K562 (cell line): ENCODE measurements at regions not wholly inside any gene's neighbourhood (a gene's known extent, or its start where the extent isn't known, plus 50 kb on each side); places are given as distances from the start of the nearest gene placed in this dataset.

ENCODE experiments used
- ATAC-seq: fragments of 200-7000 bp; cut with Tn5 transposase; 3 replicates; pipeline ENCODE4 v1.9.1; 2020; ENCODE audit warnings: moderate library complexity
- BruUV-seq: library from RNA; stranded (reverse); fragments of 400-500 nt; replicated peaks from 2 replicates; lab custom pipeline; 2021; lab: Mats Ljungman, UMichigan
- CTCF ChIA-PET: fragments of 300-600 bp; formaldehyde crosslinking; extraction: SDS; loops from one replicate; lab custom pipeline; 2021; ENCODE audit warnings: low intra/inter-chr PET ratio; lab: Yijun Ruan, JAX
- POLR2A ChIA-PET: fragments of 300-600, 350-650 bp; sonication (Branson Sonifier 250); formaldehyde crosslinking; extraction: SDS; loops from one replicate; lab custom pipeline; 2021; ENCODE audit warnings: antibody characterized with exemption, inconsistent platforms; lab: Yijun Ruan, JAX
- DNase-seq, 4 experiments: peaks; one replicate each; pipeline versions ENCODE4 v3.0.0 to v3.0.0-alpha.2; 2011 to 2018; ENCODE audit warnings: low spot score in 3 of 4, mixed read lengths in 3 of 4; ENCODE audit errors: extremely low read depth in 1 of 4
- FAIRE-seq: peaks from 2 replicates; lab custom pipeline; 2011; peaks lifted over from hg19 to GRCh38; lab: Jason Lieb, UNC
- H2AFZ ChIP-seq: 2 replicates; pipeline ENCODE4 v1.6.0; 2011; ENCODE audit warnings: low read depth, low read length, control low read depth, inconsistent platforms
- H3K27ac ChIP-seq: fragments of 200-600 bp; 3 replicates; pipeline ENCODE4 v1.8.0; 2011; ENCODE audit warnings: low read depth, mild to moderate bottlenecking, control low read depth, inconsistent platforms, low read length, moderate library complexity, mixed read lengths; ENCODE audit errors: extremely low read depth
- H3K27me3 ChIP-seq, 2 experiments: fragments of 300-600 bp in 1 of 2; 2 replicates in 1 of 2; 3 replicates in 1 of 2; pipeline versions ENCODE4 v1.6.0 to v1.8.0; 2011; ENCODE audit warnings: inconsistent platforms in 2 of 2, low read length in 2 of 2, mild to moderate bottlenecking in 1 of 2, mixed read lengths in 1 of 2, moderate library complexity in 1 of 2; ENCODE audit not compliant: control insufficient read depth in 2 of 2, insufficient read depth in 2 of 2
- H3K36me3 ChIP-seq: fragments of 300-600 bp; 3 replicates; pipeline ENCODE4 v1.8.0; 2011; ENCODE audit warnings: mild to moderate bottlenecking, low read length, inconsistent platforms; ENCODE audit not compliant: control insufficient read depth, insufficient read depth
- H3K4me1 ChIP-seq, 2 experiments: fragments of 200-600 bp in 1 of 2; replicated peaks in 1 of 2; 2 replicates in 1 of 2; 3 replicates in 1 of 2; pipeline versions ENCODE4 v1.5.1 to v1.8.0; 2011; ENCODE audit warnings: inconsistent platforms in 2 of 2, low read length in 2 of 2, mild to moderate bottlenecking in 1 of 2, mixed read lengths in 1 of 2, moderate library complexity in 1 of 2; ENCODE audit not compliant: control insufficient read depth in 2 of 2, insufficient read depth in 2 of 2
- H3K4me2 ChIP-seq: 2 replicates; pipeline ENCODE4 v1.6.1; 2011; ENCODE audit warnings: low read length, control low read depth, inconsistent platforms, mixed read lengths; ENCODE audit not compliant: insufficient read depth
- H3K4me3 ChIP-seq: fragments of 200-600 bp; sonication (generic), shearing (Covaris generic); 2 replicates; pipeline ENCODE4 v1.5.1; 2016; ENCODE audit warnings: control low read depth, inconsistent platforms
- H3K79me2 ChIP-seq: fragments of 200-600 bp; 3 replicates; pipeline ENCODE4 v1.8.0; 2011; ENCODE audit warnings: low read length, inconsistent platforms; ENCODE audit not compliant: control insufficient read depth, insufficient read depth
- H3K9ac ChIP-seq, 2 experiments: 2 replicates each; pipeline versions ENCODE4 v1.6.0 to v1.6.1; 2011; ENCODE audit warnings: low read depth in 2 of 2, low read length in 2 of 2, control low read depth in 1 of 2, inconsistent platforms in 1 of 2, mild to moderate bottlenecking in 1 of 2, mixed read lengths in 1 of 2; ENCODE audit not compliant: insufficient read depth in 1 of 2
- H3K9me1 ChIP-seq: one replicate; pipeline ENCODE4 v1.6.0; 2011; ENCODE audit warnings: inconsistent platforms, mild to moderate bottlenecking, low read length, moderate library complexity; ENCODE audit not compliant: control insufficient read depth, insufficient read depth
- H3K9me3 ChIP-seq: replicated peaks from 2 replicates; pipeline ENCODE4 v1.5.1; 2011; ENCODE audit warnings: low read depth, low read length, inconsistent platforms; ENCODE audit not compliant: control insufficient read depth, insufficient read depth
- H4K20me1 ChIP-seq: replicated peaks from 2 replicates; pipeline ENCODE4 v1.6.1; 2011; ENCODE audit warnings: low read length, inconsistent platforms, mixed read lengths; ENCODE audit not compliant: control insufficient read depth, insufficient read depth
- ARID1B ChIP-seq: fragments of 450-650 bp; IDR thresholded peaks from 2 replicates; pipeline ENCODE4 v1.6.1; 2016; ENCODE audit warnings: antibody characterized with exemption, mild to moderate bottlenecking, inconsistent platforms
- CHD4 ChIP-seq: fragments of 200-600 bp; sonication (generic); IDR thresholded peaks from 3 replicates; pipeline ENCODE4 v1.6.1; 2012; ENCODE audit warnings: low read depth, mild to moderate bottlenecking, mixed read lengths, low read length, inconsistent platforms; ENCODE audit not compliant: insufficient read depth, insufficient replicate concordance, poor library complexity, severe bottlenecking
- TEAD4 ChIP-seq, 2 experiments: sonication (generic) in 1 of 2; formaldehyde crosslinking in 1 of 2; IDR thresholded peaks; 2 replicates each; pipeline versions ENCODE4 v1.6.1 to v1.8.0; 2012 to 2022; ENCODE audit warnings: borderline replicate concordance in 1 of 2, inconsistent platforms in 1 of 2, low read length in 1 of 2, mild to moderate bottlenecking in 1 of 2, missing genetic modification reagents in 1 of 2
- ZBTB1 ChIP-seq: sonication (generic); formaldehyde crosslinking; IDR thresholded peaks from 2 replicates; pipeline ENCODE4 v1.8.1; 2023; ENCODE audit warnings: missing genetic modification reagents, low read depth, mild to moderate bottlenecking, borderline replicate concordance
- ZNF316 ChIP-seq: fragments of 450-650 bp; IDR thresholded peaks from 2 replicates; pipeline ENCODE4 v1.6.1; 2016
- WGBS: fragments of 100-300 bp; shearing (Covaris generic); methylation state at CpG from one replicate; pipeline ENCODE4 v1.1.6; 2016; ENCODE audit warnings: low coverage, mixed read lengths; ENCODE audit not compliant: insufficient coverage; ENCODE audit errors: missing lambda C conversion rate; 5-methylcytosine and 5-hydroxymethylcytosine counted together
- in situ Hi-C: fragments of 300-500 bp; cut with MboI; formaldehyde crosslinking; loops from 4 replicates; pipeline ENCODE4 v1.15.0; 2018; ENCODE audit warnings: inconsistent platforms, mixed read lengths
- intact Hi-C: fragments of 100-400 bp; cut with micrococcal nuclease; formaldehyde crosslinking; loops from 2 replicates; pipeline ENCODE4 v1.14.2; 2022
- TF ChIP-seq, protein P1 (sequence below): fragments of 450-650 bp; formaldehyde crosslinking; IDR thresholded peaks from 2 replicates; pipeline ENCODE4 v1.4.0; 2020; ENCODE audit warnings: mild to moderate bottlenecking, moderate library complexity
- TF ChIP-seq, protein P2 (sequence below): fragments of 250-450 bp; sonication (Bioruptor Pico); IDR thresholded peaks from 2 replicates; pipeline ENCODE4 v1.5.0; 2020; ENCODE audit warnings: mild to moderate bottlenecking

DNA sequence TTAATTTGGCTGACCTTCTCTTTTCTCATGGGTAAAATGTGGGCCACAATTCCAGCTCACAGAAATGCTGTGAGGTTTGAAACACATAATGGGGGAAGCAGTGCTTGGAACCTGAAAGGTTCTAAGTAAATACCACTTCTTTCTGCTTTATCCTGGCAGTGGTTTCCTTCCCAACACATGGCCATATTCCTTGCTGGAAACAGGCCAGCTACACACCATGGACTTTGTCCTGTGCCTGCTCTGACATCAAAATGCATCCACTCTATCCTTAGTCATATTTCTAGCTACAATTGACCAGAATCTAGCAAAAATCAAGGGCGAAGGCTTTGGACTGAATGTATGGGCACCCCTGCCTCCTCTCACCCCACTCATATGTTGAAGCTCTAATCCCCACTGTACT, 93.1 kb upstream of the TRPC7 start:
- no peaks in the 10 kb centered on the region for H3K9me1 ChIP-seq
- DNase-seq, result no peak
- no peaks in the 10 kb centered on the region for H3K79me2 ChIP-seq
- no peak for TF ChIP-seq ZBTB1 (CRISPR knock-in tag)
- TF ChIP-seq ARID1B, result no peak
- TF ChIP-seq ZNF316, result no peak
- no peak for TF ChIP-seq TEAD4 (IDR thresholded peaks at IDR 0.05; ENCODE audit: low read length)
- TF ChIP-seq TEAD4 (CRISPR knock-in tag; IDR thresholded peaks at IDR 0.05; ENCODE audit: borderline replicate concordance), result no peak
- TF ChIP-seq CHD4, result no peak
- TF ChIP-seq, protein P1, sequence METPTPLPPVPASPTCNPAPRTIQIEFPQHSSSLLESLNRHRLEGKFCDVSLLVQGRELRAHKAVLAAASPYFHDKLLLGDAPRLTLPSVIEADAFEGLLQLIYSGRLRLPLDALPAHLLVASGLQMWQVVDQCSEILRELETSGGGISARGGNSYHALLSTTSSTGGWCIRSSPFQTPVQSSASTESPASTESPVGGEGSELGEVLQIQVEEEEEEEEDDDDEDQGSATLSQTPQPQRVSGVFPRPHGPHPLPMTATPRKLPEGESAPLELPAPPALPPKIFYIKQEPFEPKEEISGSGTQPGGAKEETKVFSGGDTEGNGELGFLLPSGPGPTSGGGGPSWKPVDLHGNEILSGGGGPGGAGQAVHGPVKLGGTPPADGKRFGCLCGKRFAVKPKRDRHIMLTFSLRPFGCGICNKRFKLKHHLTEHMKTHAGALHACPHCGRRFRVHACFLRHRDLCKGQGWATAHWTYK (CRISPR knock-in tag), result no peak
- TF ChIP-seq, protein P2, sequence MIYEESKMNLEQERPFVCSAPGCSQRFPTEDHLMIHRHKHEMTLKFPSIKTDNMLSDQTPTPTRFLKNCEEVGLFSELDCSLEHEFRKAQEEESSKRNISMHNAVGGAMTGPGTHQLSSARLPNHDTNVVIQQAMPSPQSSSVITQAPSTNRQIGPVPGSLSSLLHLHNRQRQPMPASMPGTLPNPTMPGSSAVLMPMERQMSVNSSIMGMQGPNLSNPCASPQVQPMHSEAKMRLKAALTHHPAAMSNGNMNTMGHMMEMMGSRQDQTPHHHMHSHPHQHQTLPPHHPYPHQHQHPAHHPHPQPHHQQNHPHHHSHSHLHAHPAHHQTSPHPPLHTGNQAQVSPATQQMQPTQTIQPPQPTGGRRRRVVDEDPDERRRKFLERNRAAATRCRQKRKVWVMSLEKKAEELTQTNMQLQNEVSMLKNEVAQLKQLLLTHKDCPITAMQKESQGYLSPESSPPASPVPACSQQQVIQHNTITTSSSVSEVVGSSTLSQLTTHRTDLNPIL (CRISPR knock-in tag), result no peak
- H3K4me2 ChIP-seq, result no peak overlapping the region
- no peaks in the 10 kb centered on the region for H3K9me3 ChIP-seq
- no peaks in the 10 kb centered on the region for H4K20me1 ChIP-seq
- BruUV-seq, result no TSS peak
- WGBS, result 8% methylated on average over 1 of the region's 1 CpG
- peaks cover 2 to 5% of the 10 kb centered on the region in 2 experiments; a peak in 4 of 5 replicates for H3K27me3 ChIP-seq
- H3K4me3 ChIP-seq, result no peak overlapping the region
- ATAC-seq, result no peak
- in situ Hi-C loops, result no loop called here
- FAIRE-seq, result no peak
- no peak overlapping the region for H3K27ac ChIP-seq
- ChIA-PET CTCF (no interaction called here), POLR2A (interaction anchor here (0.9 to 1.2 kb wide), 3 partner anchors 8 to 337 kb away, joined by 3 to 5 read pairs (median 4); no protein-coding TSS in a partner anchor)
- H3K9ac ChIP-seq, result no peak overlapping the region
- H3K4me1 ChIP-seq, result no peaks in the 10 kb centered on the region
- intact Hi-C loops, result no loop called here
- no peaks in the 10 kb centered on the region for H3K36me3 ChIP-seq
- no peak overlapping the region for H2AFZ ChIP-seq
